Keratinocyte (primary cell): ENCODE measurements at regions not wholly inside any gene's neighbourhood (a gene's known extent, or its start where the extent isn't known, plus 50 kb on each side); places are given as distances from the start of the nearest gene placed in this dataset.

Source experiments
- DNase-seq: peaks from one replicate; pipeline ENCODE4 v3.0.0-alpha.2; 2011; ENCODE audit warnings: low read depth, missing footprints, low spot score
- FAIRE-seq: peaks from 2 replicates; lab custom pipeline; 2011; peaks lifted over from hg19 to GRCh38; lab: Jason Lieb, UNC
- H2AFZ ChIP-seq: 2 replicates; pipeline ENCODE4 v1.6.0; 2012; ENCODE audit warnings: low read length, control low read depth, inconsistent platforms; ENCODE audit not compliant: control insufficient read depth
- H3K27ac ChIP-seq: 2 replicates; pipeline ENCODE4 v1.5.1; 2011; ENCODE audit warnings: low read length; ENCODE audit not compliant: control insufficient read depth, insufficient read depth
- H3K27me3 ChIP-seq: 3 replicates; pipeline ENCODE4 v1.6.0; 2011; ENCODE audit warnings: low read length; ENCODE audit not compliant: control insufficient read depth, insufficient read depth; ENCODE audit errors: extremely low read depth
- H3K36me3 ChIP-seq, 2 experiments: 2 replicates in 1 of 2; 3 replicates in 1 of 2; pipeline ENCODE4 v1.5.1; 2011; ENCODE audit warnings: low read length in 2 of 2, mild to moderate bottlenecking in 1 of 2; ENCODE audit not compliant: control insufficient read depth in 2 of 2, insufficient read depth in 2 of 2; ENCODE audit errors: extremely low read depth in 1 of 2
- H3K4me1 ChIP-seq: 3 replicates; pipeline ENCODE4 v1.5.1; 2011; ENCODE audit warnings: low read length; ENCODE audit not compliant: control insufficient read depth, insufficient read depth; ENCODE audit errors: extremely low read depth
- H3K4me2 ChIP-seq: 3 replicates; pipeline ENCODE4 v1.6.0; 2011; ENCODE audit warnings: low read depth, low read length; ENCODE audit not compliant: control insufficient read depth, insufficient read depth; ENCODE audit errors: extremely low read depth
- H3K4me3 ChIP-seq, 3 experiments: fragments of 200-600 bp in 1 of 3; sonication (generic) in 1 of 3; 2 replicates in 2 of 3; 3 replicates in 1 of 3; pipeline ENCODE4 v1.5.1; 2011 to 2016; ENCODE audit warnings: low read length in 3 of 3, mild to moderate bottlenecking in 3 of 3, control low read depth in 2 of 3, inconsistent platforms in 1 of 3, low read depth in 1 of 3, mixed read lengths in 1 of 3, mixed run types in 1 of 3, moderate library complexity in 1 of 3; ENCODE audit not compliant: control insufficient read depth in 2 of 3, insufficient read depth in 2 of 3; ENCODE audit errors: extremely low read depth in 1 of 3
- H3K79me2 ChIP-seq: 2 replicates; pipeline ENCODE4 v1.6.0; 2012; ENCODE audit warnings: low read length; ENCODE audit not compliant: control insufficient read depth, insufficient read depth
- H3K9ac ChIP-seq: 3 replicates; pipeline ENCODE4 v1.6.0; 2011; ENCODE audit warnings: low read length; ENCODE audit not compliant: control insufficient read depth, insufficient read depth; ENCODE audit errors: extremely low read depth
- H3K9me1 ChIP-seq: 3 replicates; pipeline ENCODE4 v1.6.0; 2011; ENCODE audit warnings: low read length; ENCODE audit not compliant: control insufficient read depth, insufficient read depth; ENCODE audit errors: extremely low read depth
- H3K9me3 ChIP-seq: 2 replicates; pipeline ENCODE4 v1.5.1; 2012; ENCODE audit warnings: low read depth, low read length; ENCODE audit not compliant: control insufficient read depth
- H4K20me1 ChIP-seq: 3 replicates; pipeline ENCODE4 v1.6.0; 2011; ENCODE audit warnings: low read length; ENCODE audit not compliant: control insufficient read depth, insufficient read depth; ENCODE audit errors: extremely low read depth
- EZH2 ChIP-seq: IDR thresholded peaks from one replicate; pipeline ENCODE4 v1.6.1; 2012; ENCODE audit warnings: inconsistent platforms, mild to moderate bottlenecking, low read length, moderate library complexity
- dilution Hi-C: fragments of 300-500 bp; cut with MboI; formaldehyde crosslinking; loops from one replicate; pipeline ENCODE4 v1.7.0; 2020; ENCODE audit warnings: low sequenced_read_pairs; ENCODE audit not compliant: extremely low pct_ligation_motif_present
- TF ChIP-seq, protein P1 (sequence below), 3 experiments: IDR thresholded peaks in 1 of 3; conservative IDR thresholded peaks in 1 of 3; optimal IDR thresholded peaks in 1 of 3; 2 replicates in 2 of 3; 3 replicates in 1 of 3; pipeline versions ENCODE3 to v1.5.1; 2011; ENCODE audit warnings: low read length in 3 of 3, mild to moderate bottlenecking in 3 of 3, moderate library complexity in 2 of 3, control low read depth in 1 of 3, inconsistent platforms in 1 of 3; ENCODE audit not compliant: insufficient read depth in 2 of 3; ENCODE audit errors: extremely low read depth in 1 of 3

DNA sequence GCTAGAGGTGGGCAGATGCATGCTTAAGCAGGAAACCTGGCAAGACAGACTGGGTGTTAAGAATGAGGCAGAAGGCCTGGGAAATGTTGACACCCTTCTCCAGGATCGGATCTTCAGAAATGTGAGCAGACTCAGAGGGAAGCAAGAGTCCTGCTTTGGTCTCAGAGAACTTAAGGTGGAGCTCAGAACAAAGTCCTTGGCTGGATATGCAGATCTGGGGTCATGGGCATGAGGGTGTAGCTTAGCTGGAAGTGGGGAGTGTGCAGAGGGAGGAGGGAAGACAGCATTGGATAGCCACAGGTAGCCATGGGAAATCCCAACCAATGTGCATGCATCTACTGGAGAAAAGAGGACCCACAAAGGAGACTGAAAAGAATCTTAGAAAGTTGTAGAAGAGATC, 58.6 kb upstream of the CDON start:
- no peaks in the 10 kb centered on the region for H3K27me3 ChIP-seq
- no peak overlapping the region for H3K4me3 ChIP-seq
- no peaks in the 10 kb centered on the region for H3K9me3 ChIP-seq
- H3K9me1 ChIP-seq = peaks cover 3% of the 10 kb centered on the region
- no peaks in the 10 kb centered on the region for H3K4me1 ChIP-seq
- no peak overlapping the region for H2AFZ ChIP-seq
- TF ChIP-seq, protein P1, sequence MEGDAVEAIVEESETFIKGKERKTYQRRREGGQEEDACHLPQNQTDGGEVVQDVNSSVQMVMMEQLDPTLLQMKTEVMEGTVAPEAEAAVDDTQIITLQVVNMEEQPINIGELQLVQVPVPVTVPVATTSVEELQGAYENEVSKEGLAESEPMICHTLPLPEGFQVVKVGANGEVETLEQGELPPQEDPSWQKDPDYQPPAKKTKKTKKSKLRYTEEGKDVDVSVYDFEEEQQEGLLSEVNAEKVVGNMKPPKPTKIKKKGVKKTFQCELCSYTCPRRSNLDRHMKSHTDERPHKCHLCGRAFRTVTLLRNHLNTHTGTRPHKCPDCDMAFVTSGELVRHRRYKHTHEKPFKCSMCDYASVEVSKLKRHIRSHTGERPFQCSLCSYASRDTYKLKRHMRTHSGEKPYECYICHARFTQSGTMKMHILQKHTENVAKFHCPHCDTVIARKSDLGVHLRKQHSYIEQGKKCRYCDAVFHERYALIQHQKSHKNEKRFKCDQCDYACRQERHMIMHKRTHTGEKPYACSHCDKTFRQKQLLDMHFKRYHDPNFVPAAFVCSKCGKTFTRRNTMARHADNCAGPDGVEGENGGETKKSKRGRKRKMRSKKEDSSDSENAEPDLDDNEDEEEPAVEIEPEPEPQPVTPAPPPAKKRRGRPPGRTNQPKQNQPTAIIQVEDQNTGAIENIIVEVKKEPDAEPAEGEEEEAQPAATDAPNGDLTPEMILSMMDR (optimal IDR thresholded peaks at IDR 0.05 in 1 of 3, IDR thresholded peaks at IDR 0.05 in 1 of 3, conservative IDR thresholded peaks at IDR 0.05 in 1 of 3; ENCODE audit: extremely low read depth in 1 of 3, insufficient read depth in 2 of 3, low read length in 3 of 3) = no peak
- no peak for TF ChIP-seq EZH2
- FAIRE-seq (no peak), DNase-seq (no peak)
- H4K20me1 ChIP-seq = no peaks in the 10 kb centered on the region
- H3K9ac ChIP-seq = no peak overlapping the region
- H3K79me2 ChIP-seq = no peaks in the 10 kb centered on the region
- no peak overlapping the region for H3K4me2 ChIP-seq
- H3K27ac ChIP-seq = no peak overlapping the region
- H3K36me3 ChIP-seq = no peaks in the 10 kb centered on the region
- dilution Hi-C loops = no loop called here

DNA sequence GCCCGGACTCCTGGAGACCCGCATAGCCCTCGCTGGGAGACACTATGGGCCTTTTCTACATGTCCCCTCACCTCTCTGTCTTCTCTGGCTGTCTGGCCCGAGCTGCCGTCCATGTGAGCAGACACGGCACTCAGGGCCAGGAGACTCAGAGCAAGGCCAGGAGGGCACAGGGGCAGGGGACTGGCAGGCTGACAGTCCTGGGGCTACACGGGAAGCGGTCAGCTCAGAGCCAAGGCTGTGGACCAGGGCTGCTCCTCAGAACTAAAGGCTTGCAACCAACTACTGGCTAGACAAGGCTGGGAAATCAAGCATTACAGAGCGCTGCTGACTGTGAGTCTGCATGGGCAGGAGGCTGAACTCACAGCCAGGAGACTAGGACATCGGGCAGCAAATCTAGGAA, 56.1 kb upstream of the CDON start:
- H2AFZ ChIP-seq = no peak overlapping the region
- no peak for FAIRE-seq
- dilution Hi-C loops = no loop called here

More for the DNA sequence above, 56.1 kb upstream of the CDON start:
- Histone ChIP-seq H3K9me1 (peaks cover 3% of the 10 kb centered on the region), H3K79me2 (no peaks in the 10 kb centered on the region), H3K4me1 (no peaks in the 10 kb centered on the region), H3K4me3 (no peak overlapping the region), H3K4me2 (no peak overlapping the region), H3K9me3 (no peaks in the 10 kb centered on the region), H3K9ac (no peak overlapping the region), H3K27me3 (no peaks in the 10 kb centered on the region), H4K20me1 (no peaks in the 10 kb centered on the region), H3K36me3 (no peaks in the 10 kb centered on the region), H3K27ac (no peak overlapping the region)
- DNase-seq = no peak
- no peak for TF ChIP-seq EZH2
- TF ChIP-seq, protein P1 (optimal IDR thresholded peaks at IDR 0.05 in 1 of 3, IDR thresholded peaks at IDR 0.05 in 1 of 3, conservative IDR thresholded peaks at IDR 0.05 in 1 of 3; ENCODE audit: extremely low read depth in 1 of 3, insufficient read depth in 2 of 3, low read length in 3 of 3) = no peak
